ENCODE measurements at regions not wholly inside any gene's neighbourhood (a gene's known extent, or its start where the extent isn't known, plus 50 kb on each side); places are given as distances from the start of the nearest gene placed in this dataset.

DNA sequence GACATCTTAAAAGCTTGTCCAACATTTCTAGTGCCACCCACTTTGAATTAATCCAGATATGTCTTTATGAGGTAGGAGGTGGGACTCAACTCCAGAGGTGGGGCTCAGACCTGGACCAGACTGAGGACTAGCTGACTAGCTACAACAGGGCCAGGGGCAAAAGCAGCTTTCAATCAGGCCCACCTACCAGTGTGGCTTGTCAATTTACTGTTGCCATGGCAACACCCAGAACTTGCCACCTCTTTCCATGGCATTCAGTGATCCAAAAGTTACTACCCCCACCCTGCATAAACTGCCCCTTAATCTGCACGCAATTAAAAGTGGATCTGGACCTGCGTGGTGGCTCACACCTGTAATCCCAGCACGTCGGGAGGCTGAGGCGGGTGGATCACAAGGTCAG is 113.2 kb upstream of the KAZN start:
- TF ChIP-seq CTCF (IDR thresholded peaks at IDR 0.05; ENCODE audit: poor library complexity) (no peak), EZH2 (IDR thresholded peaks at IDR 0.05; ENCODE audit: borderline replicate concordance) (no peak), EZH2phosphoT487 (IDR thresholded peaks at IDR 0.05; ENCODE audit: low read depth, severe bottlenecking, unreplicated experiment) (no peak)

Data from hepatocyte (in vitro differentiated cells).